Mesenchymal stem cell (in vitro differentiated cells and primary cell): ENCODE measurements at regions not wholly inside any gene's neighbourhood (a gene's known extent, or its start where the extent isn't known, plus 50 kb on each side); places are given as distances from the start of the nearest gene placed in this dataset.

Experiments used
- DNase-seq: peaks from one replicate; pipeline ENCODE4 v3.0.0-alpha.2; 2013
- H2AFZ ChIP-seq: one replicate; pipeline ENCODE4 v1.6.1; 2013; ENCODE audit warnings: low read depth, mild to moderate bottlenecking, control low read depth, inconsistent platforms, low read length, moderate library complexity
- H2AK5ac ChIP-seq: 2 replicates; pipeline ENCODE4 v1.6.1; 2013; ENCODE audit warnings: low read length, moderate library complexity, mild to moderate bottlenecking, inconsistent platforms; ENCODE audit not compliant: severe bottlenecking
- H2BK120ac ChIP-seq: one replicate; pipeline ENCODE4 v1.6.1; 2013; ENCODE audit warnings: low read depth, mild to moderate bottlenecking, inconsistent platforms, low read length, moderate library complexity
- H2BK12ac ChIP-seq, 2 experiments: one replicate each; pipeline ENCODE4 v1.6.1; 2013; ENCODE audit warnings: inconsistent platforms in 2 of 2, low read length in 2 of 2, mild to moderate bottlenecking in 2 of 2, moderate library complexity in 2 of 2, control low read depth in 1 of 2
- H2BK15ac ChIP-seq: one replicate; pipeline ENCODE4 v1.6.1; 2013; ENCODE audit warnings: mild to moderate bottlenecking, low read depth, inconsistent platforms; ENCODE audit not compliant: poor library complexity, severe bottlenecking
- H2BK5ac ChIP-seq: 2 replicates; pipeline ENCODE4 v1.6.1; 2013; ENCODE audit warnings: low read depth, mild to moderate bottlenecking, low read length, control low read depth, inconsistent platforms; ENCODE audit not compliant: poor library complexity, severe bottlenecking
- H3K14ac ChIP-seq, 2 experiments: one replicate each; pipeline ENCODE4 v1.6.1; 2013; ENCODE audit warnings: inconsistent platforms in 2 of 2, low read length in 2 of 2, control low read depth in 1 of 2, mild to moderate bottlenecking in 1 of 2, moderate library complexity in 1 of 2
- H3K18ac ChIP-seq, 2 experiments: one replicate each; pipeline ENCODE4 v1.6.1; 2013; ENCODE audit warnings: inconsistent platforms in 2 of 2, low read length in 2 of 2, control low read depth in 1 of 2, low read depth in 1 of 2, mild to moderate bottlenecking in 1 of 2
- H3K23ac ChIP-seq, 2 experiments: one replicate each; pipeline ENCODE4 v1.6.1; 2013; ENCODE audit warnings: inconsistent platforms in 2 of 2, low read length in 2 of 2, mild to moderate bottlenecking in 2 of 2, moderate library complexity in 2 of 2, control low read depth in 1 of 2
- H3K27ac ChIP-seq: 2 replicates; pipeline ENCODE4 v1.5.1; 2013; ENCODE audit warnings: mild to moderate bottlenecking, moderate library complexity, low read length, control low read depth, inconsistent platforms; ENCODE audit not compliant: poor library complexity, severe bottlenecking
- H3K27me3 ChIP-seq, 2 experiments: 2 replicates each; pipeline versions ENCODE4 v1.6.1 to v1.7.0; 2013; ENCODE audit warnings: low read length in 2 of 2, mild to moderate bottlenecking in 2 of 2, moderate library complexity in 2 of 2, control low read depth in 1 of 2, inconsistent platforms in 1 of 2; ENCODE audit not compliant: control insufficient read depth in 1 of 2, insufficient read depth in 1 of 2
- H3K36me3 ChIP-seq, 2 experiments: 2 replicates each; pipeline versions ENCODE4 v1.6.1 to v1.7.0; 2013; ENCODE audit warnings: low read length in 2 of 2, control low read depth in 1 of 2, inconsistent platforms in 1 of 2, low read depth in 1 of 2, mild to moderate bottlenecking in 1 of 2; ENCODE audit not compliant: insufficient read depth in 2 of 2, control insufficient read depth in 1 of 2
- H3K4ac ChIP-seq, 2 experiments: one replicate each; pipeline ENCODE4 v1.6.1; 2013; ENCODE audit warnings: inconsistent platforms in 2 of 2, low read length in 2 of 2, mild to moderate bottlenecking in 2 of 2, moderate library complexity in 2 of 2, control low read depth in 1 of 2, low read depth in 1 of 2
- H3K4me1 ChIP-seq: 2 replicates; pipeline ENCODE4 v1.6.1; 2013; ENCODE audit warnings: low read depth, low read length, control low read depth; ENCODE audit not compliant: control insufficient read depth, insufficient read depth
- H3K4me2 ChIP-seq: 2 replicates; pipeline ENCODE4 v1.6.1; 2013; ENCODE audit warnings: low read length, mild to moderate bottlenecking, inconsistent platforms; ENCODE audit not compliant: poor library complexity, severe bottlenecking
- H3K4me3 ChIP-seq, 2 experiments: 2 replicates each; pipeline versions ENCODE4 v1.5.1 to v1.7.0; 2013; ENCODE audit warnings: low read length in 2 of 2, mild to moderate bottlenecking in 2 of 2, control low read depth in 1 of 2, low read depth in 1 of 2; ENCODE audit not compliant: insufficient read depth in 1 of 2
- H3K79me1 ChIP-seq: replicated peaks from 2 replicates; pipeline ENCODE4 v1.6.1; 2013; ENCODE audit warnings: mild to moderate bottlenecking, control low read depth, low read length, inconsistent platforms; ENCODE audit not compliant: poor library complexity, severe bottlenecking
- H3K9ac ChIP-seq: 2 replicates; pipeline ENCODE4 v1.7.0; 2013; ENCODE audit warnings: mild to moderate bottlenecking, low read length, moderate library complexity
- H3K9me3 ChIP-seq: 2 replicates; pipeline ENCODE4 v1.7.0; 2013; ENCODE audit warnings: mild to moderate bottlenecking, low read length; ENCODE audit not compliant: control insufficient read depth
- H4K8ac ChIP-seq: one replicate; pipeline ENCODE4 v1.6.1; 2013; ENCODE audit warnings: inconsistent platforms, mild to moderate bottlenecking, low read length, moderate library complexity
- H4K91ac ChIP-seq: one replicate; pipeline ENCODE4 v1.6.1; 2013; ENCODE audit warnings: mild to moderate bottlenecking, low read length, inconsistent platforms
- WGBS: methylation state at CpG from one replicate; pipeline ENCODE4 v1.1.7; 2013; ENCODE audit warnings: mixed read lengths; 5-methylcytosine and 5-hydroxymethylcytosine counted together

- no peaks in the 10 kb centered on the region for H3K4me1 ChIP-seq
- DNase-seq = peak; percentile 63
- H4K8ac ChIP-seq = no peak overlapping the region
- H3K9me3 ChIP-seq = no peaks in the 10 kb centered on the region
- H3K9ac ChIP-seq = no peak overlapping the region
- no peak overlapping the region for H2BK12ac ChIP-seq
- no peak overlapping the region for H3K23ac ChIP-seq
- no peak overlapping the region for H2AFZ ChIP-seq
- H3K27me3 ChIP-seq = no peaks in the 10 kb centered on the region
- no peak overlapping the region for H2AK5ac ChIP-seq
- no peak overlapping the region for H3K4ac ChIP-seq
- H3K79me1 ChIP-seq = no peaks in the 10 kb centered on the region
- no peak overlapping the region for H2BK120ac ChIP-seq
- H3K4me3 ChIP-seq = no peak overlapping the region
- no peak overlapping the region for H2BK15ac ChIP-seq
- H3K27ac ChIP-seq = no peak overlapping the region
- no peak overlapping the region for H3K4me2 ChIP-seq
- H3K14ac ChIP-seq = no peak overlapping the region
- no peak overlapping the region for H4K91ac ChIP-seq
- no peaks in the 10 kb centered on the region for H3K36me3 ChIP-seq
- no peak overlapping the region for H3K18ac ChIP-seq
- no peak overlapping the region for H2BK5ac ChIP-seq
Observed at GRCh38 chr2:142722569-142722968, 154.9 kb upstream of the KYNU start.

DNA sequence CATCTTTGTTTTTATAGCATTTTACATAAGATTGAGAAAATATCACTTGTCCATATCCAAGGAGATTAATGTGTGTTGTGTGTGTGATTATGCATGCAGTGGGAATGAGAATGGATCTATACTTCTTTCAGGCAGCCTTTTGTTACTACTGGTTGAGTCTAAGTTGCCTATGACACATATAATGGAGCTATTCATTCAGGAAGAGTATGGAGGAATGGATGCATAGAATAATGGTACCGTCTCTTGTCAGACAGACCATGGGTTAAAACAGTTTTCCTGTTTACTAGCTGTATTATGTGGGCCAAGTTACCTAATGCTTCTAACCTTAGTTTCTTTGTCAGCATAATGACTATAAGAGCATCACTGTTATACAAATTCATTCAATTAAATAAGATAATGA is 155.4 kb upstream of the KYNU start:
- no peak overlapping the region for H4K91ac ChIP-seq
- H2AK5ac ChIP-seq = no peak overlapping the region
- no peak overlapping the region for H3K23ac ChIP-seq
- no peak overlapping the region for H2BK5ac ChIP-seq
- no peak for DNase-seq
- H3K36me3 ChIP-seq = no peaks in the 10 kb centered on the region
- H3K9me3 ChIP-seq = no peaks in the 10 kb centered on the region
- H2BK12ac ChIP-seq = no peak overlapping the region
- no peak overlapping the region for H3K9ac ChIP-seq
- no peaks in the 10 kb centered on the region for H3K27me3 ChIP-seq
- no peak overlapping the region for H3K4ac ChIP-seq
- no peak overlapping the region for H2BK15ac ChIP-seq
- H3K27ac ChIP-seq = no peak overlapping the region
- H3K14ac ChIP-seq = no peak overlapping the region
- H3K18ac ChIP-seq = no peak overlapping the region
- H2AFZ ChIP-seq = no peak overlapping the region
- H3K4me1 ChIP-seq = no peaks in the 10 kb centered on the region
- no peak overlapping the region for H2BK120ac ChIP-seq
- no peak overlapping the region for H3K4me2 ChIP-seq
- H4K8ac ChIP-seq = no peak overlapping the region
- no peak overlapping the region for H3K4me3 ChIP-seq
- no peaks in the 10 kb centered on the region for H3K79me1 ChIP-seq
- WGBS = 100% methylated on average over 1 of the region's 1 CpG

DNA sequence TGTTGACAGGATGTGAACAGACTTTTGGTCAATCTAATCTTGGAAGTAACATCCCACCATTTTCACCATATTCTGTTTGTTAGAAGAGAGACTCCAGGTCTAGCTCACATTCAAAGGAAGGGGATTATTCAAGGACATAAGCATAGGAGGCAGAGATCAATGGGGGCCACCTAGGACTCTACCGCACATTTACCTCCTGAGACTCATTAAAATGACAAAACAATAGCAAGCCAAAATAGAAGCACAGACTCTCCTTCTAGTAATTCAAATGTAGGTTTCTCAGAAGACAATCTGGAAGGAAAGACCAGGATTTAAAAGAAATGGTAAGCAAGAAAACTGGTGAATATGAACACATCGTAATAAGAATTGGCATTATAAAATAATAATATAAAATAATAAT is 156.4 kb upstream of the KYNU start:
- Histone ChIP-seq H4K91ac (no peak overlapping the region), H3K27me3 (no peaks in the 10 kb centered on the region), H3K9ac (no peak overlapping the region), H2BK5ac (no peak overlapping the region), H2BK15ac (no peak overlapping the region), H3K14ac (no peak overlapping the region), H3K4me1 (no peaks in the 10 kb centered on the region), H3K4me2 (no peak overlapping the region), H3K36me3 (no peaks in the 10 kb centered on the region), H4K8ac (no peak overlapping the region), H3K79me1 (no peaks in the 10 kb centered on the region), H3K27ac (no peak overlapping the region), H3K23ac (no peak overlapping the region), H2AK5ac (no peak overlapping the region), H3K4ac (no peak overlapping the region), H3K9me3 (no peaks in the 10 kb centered on the region), H2BK12ac (no peak overlapping the region), H2AFZ (no peak overlapping the region), H2BK120ac (no peak overlapping the region), H3K18ac (no peak overlapping the region), H3K4me3 (no peak overlapping the region)
- no peak for DNase-seq
- no CpG with 5 or more reads among the region's 2 CpGs for WGBS

GRCh38 chr2:142718576-142719155 is 158.8 kb upstream of the KYNU start:
- Histone ChIP-seq H3K4ac (no peak overlapping the region), H4K8ac (no peak overlapping the region), H2AK5ac (no peak overlapping the region), H3K4me1 (no peaks in the 10 kb centered on the region), H2BK15ac (no peak overlapping the region), H3K27ac (no peak overlapping the region), H2BK120ac (no peak overlapping the region), H2AFZ (no peak overlapping the region), H3K36me3 (no peaks in the 10 kb centered on the region), H3K4me2 (no peak overlapping the region), H4K91ac (no peak overlapping the region), H3K27me3 (no peaks in the 10 kb centered on the region), H3K14ac (no peak overlapping the region), H3K79me1 (no peaks in the 10 kb centered on the region), H3K23ac (no peak overlapping the region), H3K9ac (no peak overlapping the region), H2BK5ac (no peak overlapping the region), H3K4me3 (no peak overlapping the region), H2BK12ac (no peak overlapping the region), H3K18ac (no peak overlapping the region), H3K9me3 (no peaks in the 10 kb centered on the region)
- WGBS = 93% methylated on average over 5 of the region's 7 CpGs
- DNase-seq = no peak
